T47D (cell line): ENCODE measurements at regions not wholly inside any gene's neighbourhood (a gene's known extent, or its start where the extent isn't known, plus 50 kb on each side); places are given as distances from the start of the nearest gene placed in this dataset.
A peak's percentile ranks its signal among the peaks of the same experiment; 100 is the strongest.

Experiments used
- DNase-seq, 2 experiments: peaks; one replicate each; pipeline versions ENCODE4 v3.0.0 to v3.0.0-alpha.2; 2011 to 2012; ENCODE audit warnings: low read depth in 1 of 2, low spot score in 1 of 2
- JUND ChIP-seq: IDR thresholded peaks from 2 replicates; pipeline ENCODE4 v1.6.1; 2012; ENCODE audit warnings: low read depth
- in situ Hi-C: cut with HindIII; loops from 2 replicates; pipeline ENCODE4 v1.10.0; 2016; ENCODE audit warnings: low sequenced_read_pairs, low pct_unique_long_range_greater_than_20kb

DNA sequence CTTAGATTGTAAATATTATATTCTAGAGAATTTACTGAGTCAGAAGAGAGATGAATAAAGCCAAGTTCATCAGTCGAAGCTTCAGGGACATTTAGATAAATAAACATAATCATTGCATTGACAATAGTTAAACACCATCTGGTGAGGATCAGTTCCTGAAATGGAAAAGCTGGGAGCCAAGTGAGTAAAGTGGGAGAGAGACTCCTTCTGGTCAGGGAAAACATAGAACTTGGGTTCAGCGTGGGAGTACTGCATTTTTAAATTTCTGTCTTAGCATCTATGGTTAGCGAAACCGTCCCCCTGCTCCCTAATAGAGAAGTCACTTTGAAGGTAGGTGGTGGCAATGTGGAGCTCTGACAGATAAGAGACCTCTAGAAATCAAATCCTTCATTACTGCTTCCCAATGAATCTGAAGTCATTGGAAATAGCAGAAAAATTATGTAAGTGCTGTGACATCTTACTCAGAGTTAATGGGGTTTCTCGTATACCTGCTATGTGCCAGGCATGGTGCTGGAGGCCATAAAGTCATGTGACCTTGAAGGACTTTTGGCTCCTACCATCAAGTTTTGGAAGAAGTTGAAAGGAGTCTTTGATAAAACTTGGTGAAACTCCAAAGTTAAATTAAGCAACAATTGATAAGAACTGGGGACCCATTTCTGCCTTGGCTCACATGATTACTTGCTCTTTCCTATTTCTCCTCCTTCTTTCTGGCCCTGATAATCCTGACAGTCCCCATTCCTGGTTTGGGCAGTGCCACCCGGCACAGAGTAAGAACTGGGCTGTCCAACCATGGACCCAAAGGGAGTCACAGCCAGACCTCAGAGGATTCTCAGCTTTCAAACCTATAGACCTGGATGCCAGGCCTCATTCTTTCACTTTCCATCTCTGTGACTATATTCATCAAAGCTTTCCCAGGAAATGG lies 211.2 kb downstream of the C7orf25 start:
- DNase-seq: no peak
- TF ChIP-seq JUND: no peak
- in situ Hi-C loops: no loop called here

DNA sequence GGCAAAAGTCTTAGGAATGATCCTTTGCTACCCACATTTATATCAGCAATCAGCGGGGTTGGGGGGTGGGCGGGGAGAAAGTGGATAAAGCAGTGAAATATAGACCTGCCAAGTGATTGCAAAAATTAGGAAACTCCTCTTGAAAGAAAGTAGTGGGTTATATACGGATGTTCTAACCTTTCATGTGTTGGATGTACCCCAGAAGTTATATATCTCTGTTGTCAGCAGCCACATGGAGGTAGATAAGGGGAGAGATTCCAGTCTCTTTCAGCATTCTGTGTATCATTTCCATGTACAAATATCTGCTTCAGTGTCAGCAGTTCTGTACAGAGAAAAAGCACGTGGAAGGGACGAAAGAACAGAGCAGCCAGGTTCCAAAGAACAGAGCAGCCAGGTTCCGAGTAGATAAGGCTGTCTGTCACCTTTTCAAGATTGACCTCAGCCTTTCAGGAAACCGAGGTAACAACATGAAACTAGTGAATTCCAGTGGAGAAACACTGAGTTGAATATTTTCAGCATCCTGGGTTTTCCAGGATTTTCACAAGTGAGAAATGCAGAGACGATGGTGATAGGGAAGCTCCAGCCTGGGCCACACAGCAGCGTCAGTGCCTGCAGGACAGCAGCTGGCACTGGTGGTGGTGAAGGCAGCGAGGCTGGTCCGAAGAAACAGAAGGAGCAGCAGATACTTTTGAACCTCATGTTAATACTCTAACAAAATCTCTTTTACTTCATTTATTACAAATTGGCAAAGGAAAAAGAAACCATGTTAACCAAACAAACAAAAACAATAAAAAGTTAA lies 212.3 kb downstream of the C7orf25 start:
- in situ Hi-C loops: no loop called here
- DNase-seq: no peak
- TF ChIP-seq JUND: no peak

DNA sequence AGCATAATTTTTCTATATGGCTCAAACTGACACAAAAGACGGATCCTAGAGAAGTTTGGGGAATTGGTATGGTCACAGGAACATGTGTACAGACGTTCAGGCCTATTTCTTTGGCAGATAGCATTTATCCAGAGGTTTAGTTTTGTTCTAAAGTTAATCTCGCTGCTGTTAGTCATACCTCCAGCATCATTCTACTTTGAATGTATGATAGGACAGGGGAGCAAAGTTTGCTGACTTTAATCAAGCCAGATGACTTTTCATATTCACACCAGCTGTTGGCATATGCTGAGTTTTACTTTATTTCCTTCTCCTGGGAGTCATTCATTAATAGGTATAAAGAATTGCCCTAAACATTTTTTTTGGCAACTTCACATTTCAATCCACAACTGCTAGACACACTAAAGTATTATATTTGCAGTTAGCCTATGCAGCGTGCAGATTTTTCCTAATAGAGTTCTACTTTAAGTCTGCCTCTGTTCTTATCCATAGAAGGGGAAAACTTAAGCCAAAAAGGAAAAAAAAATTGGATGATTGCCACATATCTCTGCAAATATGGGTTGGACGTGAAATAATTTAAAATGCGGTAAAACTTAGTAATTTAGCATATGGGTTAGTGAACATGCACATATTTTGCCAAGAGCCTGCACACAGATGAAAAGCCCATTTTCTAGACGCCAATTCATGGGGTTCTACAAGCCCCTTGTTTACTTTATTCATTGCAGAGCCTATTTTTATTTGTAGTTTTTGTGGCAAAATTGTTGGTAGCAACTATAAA lies 213.1 kb downstream of the C7orf25 start:
- no peak for TF ChIP-seq JUND
- DNase-seq: no peak
- in situ Hi-C loops: no loop called here

DNA sequence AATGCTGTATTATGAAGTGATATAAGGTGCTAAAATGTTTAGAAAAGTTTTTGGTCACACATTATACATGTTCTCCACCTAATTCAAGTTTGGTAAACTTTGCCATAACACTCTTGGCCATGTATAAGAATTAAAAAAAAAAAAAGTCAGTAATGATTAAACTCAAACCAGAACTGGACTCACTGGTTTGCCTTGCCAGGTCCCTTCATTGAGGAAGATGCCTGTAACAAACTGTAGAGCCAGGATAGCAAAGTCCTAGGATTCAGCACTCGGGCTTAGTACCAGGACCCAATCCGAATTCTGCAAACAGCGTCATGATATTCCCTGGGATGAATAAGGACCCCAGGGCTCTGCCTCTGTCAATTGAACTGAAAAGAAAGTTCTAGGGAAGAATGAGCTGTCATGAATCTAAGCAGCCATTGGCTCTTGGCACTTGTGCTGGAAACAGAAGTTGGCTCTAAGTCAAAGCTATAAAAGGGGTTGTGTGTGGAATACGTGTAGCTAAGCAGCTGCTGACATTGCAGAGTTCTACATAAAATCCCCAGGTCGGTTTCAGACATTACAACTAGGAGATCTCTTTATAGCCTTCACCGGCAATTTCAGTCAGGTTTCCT lies 216.9 kb downstream of the C7orf25 start:
- TF ChIP-seq JUND: no peak
- in situ Hi-C loops: no loop called here
- DNase-seq: peak in 1 of 2 experiments; percentile 25

DNA sequence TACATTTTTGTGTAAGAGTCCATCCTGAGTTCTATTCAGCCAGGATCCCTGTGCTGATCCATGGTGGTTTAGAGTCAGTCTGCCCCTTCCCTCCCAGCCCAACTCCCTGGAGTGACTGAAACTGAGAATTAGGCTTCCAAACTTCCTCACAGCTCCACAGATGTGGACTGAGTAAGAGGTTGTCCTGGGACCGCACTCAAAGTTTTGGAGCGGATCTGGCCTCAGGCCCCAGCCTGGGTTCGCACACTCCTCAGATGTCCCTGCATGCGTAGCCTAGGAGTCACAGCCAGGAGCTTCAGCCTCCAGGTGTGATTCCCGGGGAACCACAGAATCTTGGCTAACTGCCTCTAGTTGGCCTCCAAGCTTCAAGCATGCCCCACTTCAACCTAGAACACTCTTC lies 218.1 kb downstream of the C7orf25 start:
- in situ Hi-C loops: no loop called here
- TF ChIP-seq JUND: no peak

DNA sequence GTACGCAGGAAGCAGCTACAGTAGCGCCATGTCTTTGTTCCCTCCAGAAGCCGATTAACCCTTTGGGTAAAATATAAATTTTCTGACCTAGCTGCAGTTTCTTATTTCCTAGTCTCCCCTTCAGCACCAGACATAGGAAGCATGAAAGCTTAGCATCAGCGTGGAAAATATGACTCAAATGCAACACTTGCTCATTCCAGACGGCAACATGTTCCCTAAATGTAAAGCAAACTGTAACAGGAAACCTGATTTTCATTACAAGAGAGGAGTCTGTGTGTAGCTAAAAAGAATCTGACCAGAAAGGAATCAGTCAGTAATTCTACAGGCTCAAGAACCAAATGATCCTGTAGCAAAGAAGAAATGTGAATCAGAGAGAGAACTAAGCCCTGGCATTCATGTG lies 219.2 kb downstream of the C7orf25 start:
- DNase-seq: no peak
- in situ Hi-C loops: no loop called here
- TF ChIP-seq JUND: no peak

More for the DNA sequence above, 218.1 kb downstream of the C7orf25 start:
- no peak for DNase-seq

DNA sequence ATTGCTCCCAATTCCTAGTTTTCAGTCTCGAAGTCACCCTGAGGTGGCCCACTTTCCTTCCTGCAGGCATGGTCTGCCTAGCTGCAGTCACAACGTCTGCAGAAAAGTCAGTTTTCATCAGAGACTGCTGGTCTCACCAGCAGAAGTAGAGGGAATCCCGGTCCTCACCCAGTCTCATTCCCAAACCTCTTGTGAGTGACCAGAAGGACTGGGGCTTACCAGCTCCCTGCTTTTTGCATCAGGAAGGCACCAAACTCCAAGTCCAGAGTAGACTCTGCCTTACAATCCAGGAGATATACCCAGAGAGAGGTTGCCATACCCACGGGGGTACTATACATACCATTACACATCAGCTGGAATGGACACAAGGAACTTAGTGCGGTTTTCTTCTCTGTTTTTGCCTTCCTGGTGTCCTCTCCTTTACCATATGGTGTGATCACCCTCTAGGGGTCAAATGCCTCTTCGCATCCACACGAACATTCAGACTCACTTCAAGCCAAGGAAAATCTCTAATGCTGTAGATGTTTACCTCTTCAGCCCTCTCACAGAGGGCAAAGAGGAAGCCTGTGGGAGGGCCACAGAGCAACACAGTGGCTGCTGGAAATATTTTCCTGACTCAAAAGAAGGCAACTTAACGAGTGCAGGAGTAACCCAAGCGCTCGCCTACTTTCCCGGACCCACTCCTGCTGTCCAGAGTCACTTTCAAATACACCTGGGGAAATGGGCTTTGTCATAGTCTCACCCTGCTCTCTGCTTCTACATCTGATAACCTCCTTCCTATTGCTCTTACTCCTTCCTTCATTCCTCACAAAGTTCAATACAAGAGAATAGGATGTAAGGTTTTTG lies 220.9 kb downstream of the C7orf25 start:
- DNase-seq: peak; percentile 20 to 84
- TF ChIP-seq JUND: no peak
- in situ Hi-C loops: no loop called here

DNA sequence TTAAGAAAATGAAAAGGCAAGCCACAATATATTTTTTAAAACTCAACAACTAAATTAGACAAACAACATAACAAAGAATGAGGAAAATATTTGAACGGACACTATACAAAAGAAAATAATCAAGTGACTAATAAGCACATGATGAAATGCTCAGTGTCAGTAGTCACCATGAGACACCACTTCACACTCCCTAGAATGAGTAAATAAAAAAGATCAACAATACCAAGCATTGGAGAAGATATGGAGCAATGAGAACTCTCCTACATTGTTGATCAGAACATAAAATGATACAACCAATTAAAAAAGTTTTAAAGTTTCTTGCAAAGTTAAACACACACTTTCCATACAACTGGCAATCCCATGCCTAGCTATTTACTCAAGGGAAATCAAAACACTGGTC lies 222.2 kb downstream of the C7orf25 start:
- no peak for TF ChIP-seq JUND
- no peak for DNase-seq
- in situ Hi-C loops: no loop called here

DNA sequence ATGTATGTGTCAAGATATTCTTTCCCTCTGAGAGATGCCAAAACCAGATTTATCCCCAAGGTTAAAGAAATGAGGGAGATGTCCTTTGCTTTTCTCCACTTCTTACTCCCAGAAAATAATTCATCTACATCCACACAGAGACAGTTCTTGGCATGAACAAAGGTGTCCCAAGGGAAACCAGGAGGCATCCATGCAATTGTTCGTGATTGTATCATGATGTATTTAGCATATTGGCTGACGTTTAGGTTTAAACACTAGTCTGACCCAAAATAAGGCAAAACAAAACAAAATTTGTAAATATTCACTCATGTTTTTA lies 223.9 kb downstream of the C7orf25 start:
- TF ChIP-seq JUND: no peak
- in situ Hi-C loops: no loop called here
- no peak for DNase-seq

DNA sequence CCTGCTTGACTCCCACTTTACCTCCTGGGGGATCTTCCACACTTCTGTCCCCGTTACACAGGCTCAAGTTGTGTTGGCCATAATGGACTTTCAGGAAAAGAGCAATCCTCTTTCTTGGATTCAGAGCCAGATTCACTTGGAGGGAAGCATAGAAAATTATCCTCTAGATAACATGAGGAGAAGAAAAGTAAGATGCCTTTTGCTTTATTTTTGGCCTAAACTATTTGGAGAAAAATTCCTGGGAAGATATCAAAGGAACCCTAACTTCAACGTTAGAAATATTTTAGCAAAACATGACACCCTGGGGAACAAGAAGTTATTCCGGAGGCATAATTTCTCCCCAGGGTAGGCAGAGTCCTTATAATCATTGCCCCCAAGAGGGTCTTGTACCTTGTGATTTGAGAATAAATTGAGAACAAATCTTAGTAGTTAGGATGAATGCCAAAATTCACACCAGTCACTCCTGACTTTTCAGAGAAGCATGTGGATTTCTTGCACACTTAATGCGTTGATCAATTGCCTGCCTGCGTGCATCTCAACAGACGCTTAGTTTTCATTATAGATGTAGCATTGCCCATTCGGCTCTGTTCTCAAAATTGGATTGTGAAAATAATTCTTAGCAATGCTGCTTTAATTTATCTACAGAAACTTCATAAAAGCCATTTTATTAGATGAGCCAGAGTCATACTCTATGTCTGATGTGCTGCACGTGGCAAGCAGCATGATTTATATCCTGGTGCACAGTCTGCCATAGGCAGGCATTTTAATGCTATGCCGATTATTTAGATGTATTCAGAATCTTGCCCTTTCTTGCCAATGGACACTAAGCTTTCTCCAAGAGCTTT lies 224.4 kb downstream of the C7orf25 start:
- in situ Hi-C loops: no loop called here
- no peak for TF ChIP-seq JUND
- DNase-seq: no peak
